C4-2B (cell line): ENCODE measurements at regions not wholly inside any gene's neighbourhood (a gene's known extent, or its start where the extent isn't known, plus 50 kb on each side); places are given as distances from the start of the nearest gene placed in this dataset.

Experiments
- H3K27ac ChIP-seq: fragments of 450-650 bp; 2 replicates; pipeline ENCODE4 v1.5.1; 2017
- CTCF ChIP-seq: fragments of 450-650 bp; conservative IDR thresholded peaks from 2 replicates; pipeline ENCODE4 v1.5.1; 2017; ENCODE audit warnings: mild to moderate bottlenecking
- ZFX ChIP-seq: fragments of 450-650 bp; IDR thresholded peaks from 2 replicates; pipeline ENCODE4 v1.6.1; 2017

- TF ChIP-seq CTCF (no peak), ZFX (no peak)
- no peak overlapping the region for H3K27ac ChIP-seq
Observed at GRCh38 chr2:81852651-81853050, 1548.1 kb upstream of the LRRTM1 start.

GRCh38 chr2:81839780-81840179, 1535.2 kb upstream of the LRRTM1 start:
- H3K27ac ChIP-seq: no peak overlapping the region
- no peak for TF ChIP-seq CTCF
- no peak for TF ChIP-seq ZFX

GRCh38 chr2:81835321-81836000, 1530.9 kb upstream of the LRRTM1 start:
- TF ChIP-seq ZFX (no peak), CTCF (no peak)
- no peak overlapping the region for H3K27ac ChIP-seq

GRCh38 chr2:81786811-81787210, 1482.3 kb upstream of the LRRTM1 start:
- H3K27ac ChIP-seq: no peak overlapping the region
- no peak for TF ChIP-seq ZFX
- no peak for TF ChIP-seq CTCF

GRCh38 chr2:81767187-81767912, 1462.8 kb upstream of the LRRTM1 start:
- TF ChIP-seq CTCF: no peak

GRCh38 chr2:81747481-81748070, 1443.0 kb upstream of the LRRTM1 start:
- no peak overlapping the region for H3K27ac ChIP-seq
- TF ChIP-seq CTCF (no peak), ZFX (no peak)

More at GRCh38 chr2:81767187-81767912, 1462.8 kb upstream of the LRRTM1 start:
- no peak overlapping the region for H3K27ac ChIP-seq

- no peak overlapping the region for H3K27ac ChIP-seq
- no peak for TF ChIP-seq CTCF
- no peak for TF ChIP-seq ZFX
Observed at GRCh38 chr2:81739966-81740365, 1435.4 kb upstream of the LRRTM1 start.
